B cell (primary cell): ENCODE measurements at regions not wholly inside any gene's neighbourhood (a gene's known extent, or its start where the extent isn't known, plus 50 kb on each side); places are given as distances from the start of the nearest gene placed in this dataset.

Source experiments
- ATAC-seq: fragments of 200-7000 bp; cut with Tn5 transposase; one replicate; pipeline ENCODE4 v1.10.0; 2021; ENCODE audit warnings: low read depth, mild to moderate bottlenecking, moderate number of reproducible peaks, moderate library complexity
- CTCF ChIA-PET: fragments of 350-600 bp; sonication (Branson Sonifier 250); formaldehyde crosslinking; loops from one replicate; lab custom pipeline; 2021; ENCODE audit warnings: antibody characterized with exemption, inconsistent platforms; lab: Charles Lee
- POLR2A ChIA-PET: fragments of 350-600 bp; sonication (Branson Sonifier 250); formaldehyde crosslinking; loops from one replicate; lab custom pipeline; 2021; ENCODE audit warnings: antibody characterized with exemption; lab: Charles Lee
- DNase-seq: peaks from one replicate; pipeline ENCODE4 v3.0.0; 2013
- H2AFZ ChIP-seq: 2 replicates; pipeline ENCODE4 v1.6.1; 2012; ENCODE audit warnings: mild to moderate bottlenecking, low read depth, low read length; ENCODE audit not compliant: insufficient read depth, poor library complexity, severe bottlenecking
- H3K27ac ChIP-seq, 2 donors: 1 replicate in 1 of 2; 2 replicates in 1 of 2; pipeline ENCODE4 v1.5.1; 2012 to 2013; ENCODE audit warnings: low read length in 2 of 2, mild to moderate bottlenecking in 2 of 2, moderate library complexity in 1 of 2
- H3K27me3 ChIP-seq, 4 experiments: fragments of 200-600 bp in 1 of 4; sonication (generic) in 1 of 4; replicated peaks in 1 of 4; 1 replicate in 2 of 4; 2 replicates in 2 of 4; pipeline versions ENCODE4 v1.6.1 to v1.7.0; 2013 to 2016; ENCODE audit warnings: low read length in 3 of 4, mild to moderate bottlenecking in 2 of 4, mixed read lengths in 1 of 4, moderate library complexity in 1 of 4; ENCODE audit not compliant: insufficient read depth in 4 of 4, control insufficient read depth in 3 of 4; ENCODE audit errors: control extremely low read depth in 1 of 4
- H3K36me3 ChIP-seq, 2 experiments: replicated peaks in 1 of 2; 1 replicate in 1 of 2; 2 replicates in 1 of 2; pipeline versions ENCODE4 v1.6.1 to v1.7.1; 2013; ENCODE audit warnings: low read length in 1 of 2; ENCODE audit not compliant: insufficient read depth in 2 of 2, control insufficient read depth in 1 of 2; ENCODE audit errors: control extremely low read depth in 1 of 2, extremely low read depth in 1 of 2
- H3K4me1 ChIP-seq, 2 donors: fragments of 200-600 bp in 1 of 2; sonication (generic) in 1 of 2; 1 replicate in 1 of 2; 2 replicates in 1 of 2; pipeline versions ENCODE4 v1.5.1 to v1.6.1; 2013 to 2017; ENCODE audit warnings: low read length in 2 of 2; ENCODE audit not compliant: control insufficient read depth in 2 of 2, insufficient read depth in 2 of 2
- H3K4me2 ChIP-seq: replicated peaks from 2 replicates; pipeline ENCODE3; 2012; ENCODE audit warnings: mild to moderate bottlenecking, low read depth, low read length; ENCODE audit not compliant: poor library complexity, severe bottlenecking
- H3K4me3 ChIP-seq, 5 experiments: fragments of 200-600 bp in 1 of 5; sonication (generic) in 1 of 5; 1 replicate in 3 of 5; 2 replicates in 2 of 5; pipeline versions ENCODE4 v1.5.1 to v1.7.0; 2011 to 2016; ENCODE audit warnings: low read length in 4 of 5, mild to moderate bottlenecking in 4 of 5, low read depth in 2 of 5, control low read depth in 1 of 5, moderate library complexity in 1 of 5; ENCODE audit not compliant: insufficient read depth in 1 of 5; ENCODE audit errors: control extremely low read depth in 1 of 5, extremely low read depth in 1 of 5
- H3K79me2 ChIP-seq: fragments of 200-600 bp; sonication (generic); one replicate; pipeline ENCODE4 v1.6.0; 2016; ENCODE audit warnings: low read length; ENCODE audit not compliant: control insufficient read depth, insufficient read depth
- H3K9ac ChIP-seq: fragments of 200-600 bp; sonication (generic); 2 replicates; pipeline ENCODE4 v1.6.1; 2017; ENCODE audit warnings: mild to moderate bottlenecking, low read length, moderate library complexity
- H3K9me3 ChIP-seq, 3 donors: one replicate each; pipeline versions ENCODE4 v1.6.1 to v1.7.1; 2013; ENCODE audit warnings: low read length in 2 of 3; ENCODE audit not compliant: control insufficient read depth in 2 of 3, insufficient read depth in 1 of 3; ENCODE audit errors: control extremely low read depth in 1 of 3
- H4K20me1 ChIP-seq: 2 replicates; pipeline ENCODE4 v1.6.0; 2012; ENCODE audit warnings: mild to moderate bottlenecking, low read length; ENCODE audit not compliant: insufficient read depth, control insufficient read depth, poor library complexity, severe bottlenecking
- H3K27ac Mint-ChIP-seq: one replicate; pipeline ENCODE4 v1.8.0; 2021; ENCODE audit warnings: mixed read lengths
- H3K27me3 Mint-ChIP-seq: one replicate; pipeline ENCODE4 v1.8.0; 2021; ENCODE audit warnings: mixed read lengths
- H3K4me1 Mint-ChIP-seq: one replicate; pipeline ENCODE4 v1.8.0; 2021; ENCODE audit warnings: mixed read lengths
- H3K4me3 Mint-ChIP-seq: one replicate; pipeline ENCODE4 v1.8.0; 2021; ENCODE audit warnings: mixed read lengths
- H3K9me3 Mint-ChIP-seq: one replicate; pipeline ENCODE4 v1.8.0; 2022; ENCODE audit warnings: mixed read lengths; ENCODE audit not compliant: insufficient read depth
- CTCF ChIP-seq: fragments of 200-600 bp; IDR thresholded peaks from one replicate; pipeline ENCODE4 v1.8.0; 2022; ENCODE audit warnings: antibody characterized with exemption, mild to moderate bottlenecking
- EZH2 ChIP-seq: IDR thresholded peaks from 2 replicates; pipeline ENCODE4 v1.6.1; 2012; ENCODE audit warnings: borderline replicate concordance, low read depth, mild to moderate bottlenecking, moderate library complexity, low read length; ENCODE audit not compliant: insufficient read depth, poor library complexity, severe bottlenecking
- WGBS: methylation state at CpG from one replicate; pipeline ENCODE4 v1.1.5; 2013; ENCODE audit warnings: missing lambda C conversion rate; ENCODE audit not compliant: insufficient coverage; 5-methylcytosine and 5-hydroxymethylcytosine counted together
- intact Hi-C: fragments of 100-400 bp; cut with micrococcal nuclease; formaldehyde crosslinking; loops from one replicate; pipeline ENCODE4 v1.10.0; 2022

GRCh38 chr2:77808599-77808998, 286.4 kb upstream of the LRRTM4 start:
- no peaks in the 10 kb centered on the region for H3K27me3 Mint-ChIP-seq
- H3K79me2 ChIP-seq: no peaks in the 10 kb centered on the region
- H3K27me3 ChIP-seq: no peaks in the 10 kb centered on the region
- no peak for DNase-seq
- intact Hi-C loops: no loop called here
- ATAC-seq: no peak
- 87% methylated on average over 3 of the region's 6 CpGs for WGBS
- no peaks in the 10 kb centered on the region for H4K20me1 ChIP-seq
- no peak overlapping the region for H3K27ac ChIP-seq
- H3K4me3 Mint-ChIP-seq: no peak overlapping the region
- H2AFZ ChIP-seq: no peak overlapping the region
- no peak overlapping the region for H3K9ac ChIP-seq
- H3K4me1 Mint-ChIP-seq: no peaks in the 10 kb centered on the region
- no peaks in the 10 kb centered on the region for H3K36me3 ChIP-seq
- POLR2A ChIA-PET: no interaction called here
- peaks cover 0 to 5% (median 0%) of the 10 kb centered on the region in 3 donors for H3K9me3 ChIP-seq
- no peak overlapping the region for H3K4me3 ChIP-seq
- TF ChIP-seq CTCF: no peak
- TF ChIP-seq EZH2: no peak
- H3K4me2 ChIP-seq: no peak overlapping the region
- H3K4me1 ChIP-seq: no peaks in the 10 kb centered on the region
- CTCF ChIA-PET: no interaction called here
- no peak overlapping the region for H3K27ac Mint-ChIP-seq
- peaks cover 7% of the 10 kb centered on the region for H3K9me3 Mint-ChIP-seq

- no peak overlapping the region for H3K27ac ChIP-seq
- no peak overlapping the region for H3K4me3 ChIP-seq
- POLR2A ChIA-PET: no interaction called here
- no peak for TF ChIP-seq EZH2
- TF ChIP-seq CTCF: no peak
- Mint-ChIP-seq H3K9me3 (peaks cover 7% of the 10 kb centered on the region), H3K27ac (no peak overlapping the region), H3K4me1 (no peaks in the 10 kb centered on the region), H3K4me3 (no peak overlapping the region), H3K27me3 (no peaks in the 10 kb centered on the region)
- H3K4me2 ChIP-seq: no peak overlapping the region
- H3K4me1 ChIP-seq: no peaks in the 10 kb centered on the region
- DNase-seq (no peak), ATAC-seq (no peak)
- H3K36me3 ChIP-seq: no peaks in the 10 kb centered on the region
- intact Hi-C loops: no loop called here
- no peaks in the 10 kb centered on the region for H4K20me1 ChIP-seq
- no peaks in the 10 kb centered on the region for H3K79me2 ChIP-seq
- H3K9ac ChIP-seq: no peak overlapping the region
- CTCF ChIA-PET: no interaction called here
- no peaks in the 10 kb centered on the region for H3K9me3 ChIP-seq
- no peaks in the 10 kb centered on the region for H3K27me3 ChIP-seq
- no peak overlapping the region for H2AFZ ChIP-seq
Measured at GRCh38 chr2:77813599-77813998, 291.4 kb upstream of the LRRTM4 start.
